IMR-90 (cell line): ENCODE measurements at regions not wholly inside any gene's neighbourhood (a gene's known extent, or its start where the extent isn't known, plus 50 kb on each side); places are given as distances from the start of the nearest gene placed in this dataset.

ENCODE experiments used
- ATAC-seq: fragments of 200-7000 bp; cut with Tn5 transposase; 2 replicates; pipeline ENCODE4 v1.9.1; 2020; ENCODE audit warnings: low read depth, mild to moderate bottlenecking, moderate library complexity
- BruUV-seq: library from RNA; stranded (reverse); fragments of 400-500 nt; replicated peaks from 2 replicates; lab custom pipeline; 2021; lab: Mats Ljungman, UMichigan
- CTCF ChIA-PET: fragments of 300-600 bp; formaldehyde crosslinking; extraction: SDS; loops from one replicate; lab custom pipeline; 2021; ENCODE audit warnings: antibody characterized with exemption; lab: Yijun Ruan, JAX
- POLR2A ChIA-PET: fragments of 300-600 bp; sonication (Branson Sonifier 250); formaldehyde crosslinking; loops from one replicate; lab custom pipeline; 2022; ENCODE audit warnings: antibody characterized with exemption; ENCODE audit not compliant: unreplicated experiment; lab: Charles Lee
- DNase-seq: peaks from one replicate; pipeline ENCODE4 v3.0.0; 2013
- H2AFZ ChIP-seq: replicated peaks from 2 replicates; pipeline ENCODE3; 2013; ENCODE audit warnings: low read length, mild to moderate bottlenecking; ENCODE audit not compliant: poor library complexity
- H2AK5ac ChIP-seq: 2 replicates; pipeline ENCODE4 v1.6.1; 2013; ENCODE audit warnings: low read depth, low read length, inconsistent platforms
- H2AK9ac ChIP-seq: replicated peaks from 2 replicates; pipeline ENCODE3; 2013; ENCODE audit warnings: mild to moderate bottlenecking, low read depth, low read length, moderate library complexity; ENCODE audit not compliant: poor library complexity
- H2BK120ac ChIP-seq: 2 replicates; pipeline ENCODE4 v1.6.1; 2013; ENCODE audit warnings: low read depth, low read length, inconsistent platforms
- H2BK15ac ChIP-seq: 3 replicates; pipeline ENCODE4 v1.6.1; 2013; ENCODE audit warnings: low read depth, low read length, inconsistent platforms
- H2BK20ac ChIP-seq: 2 replicates; pipeline ENCODE4 v1.6.1; 2013; ENCODE audit warnings: low read depth, mild to moderate bottlenecking, inconsistent platforms, low read length, moderate library complexity
- H2BK5ac ChIP-seq: 2 replicates; pipeline ENCODE4 v1.6.1; 2013; ENCODE audit warnings: mild to moderate bottlenecking, low read depth, low read length, inconsistent platforms; ENCODE audit not compliant: poor library complexity, severe bottlenecking
- H3K14ac ChIP-seq: replicated peaks from 2 replicates; pipeline ENCODE4 v1.6.1; 2013; ENCODE audit warnings: low read depth, low read length, inconsistent platforms
- H3K18ac ChIP-seq: 2 replicates; pipeline ENCODE4 v1.6.1; 2013; ENCODE audit warnings: low read depth, low read length, control low read depth
- H3K23ac ChIP-seq: 2 replicates; pipeline ENCODE4 v1.6.1; 2013; ENCODE audit warnings: low read depth, low read length, inconsistent platforms
- H3K27ac ChIP-seq: 2 replicates; pipeline ENCODE4 v1.5.1; 2013; ENCODE audit warnings: mild to moderate bottlenecking, control low read depth, low read length; ENCODE audit not compliant: insufficient read depth
- H3K27me3 ChIP-seq: 2 replicates; pipeline ENCODE4 v1.6.1; 2013; ENCODE audit warnings: low read length; ENCODE audit not compliant: control insufficient read depth, insufficient read depth
- H3K36me3 ChIP-seq: 2 replicates; pipeline ENCODE4 v1.6.1; 2013; ENCODE audit warnings: low read length, mixed read lengths; ENCODE audit not compliant: control insufficient read depth, insufficient read depth
- H3K4ac ChIP-seq: 2 replicates; pipeline ENCODE4 v1.6.1; 2013; ENCODE audit warnings: low read depth, low read length, inconsistent platforms
- H3K4me1 ChIP-seq: 2 replicates; pipeline ENCODE4 v1.6.1; 2013; ENCODE audit warnings: low read length, mixed read lengths; ENCODE audit not compliant: control insufficient read depth, insufficient read depth
- H3K4me2 ChIP-seq: 2 replicates; pipeline ENCODE4 v1.6.1; 2013; ENCODE audit warnings: low read depth, mild to moderate bottlenecking, control low read depth, low read length, moderate library complexity
- H3K4me3 ChIP-seq: 2 replicates; pipeline ENCODE4 v1.5.1; 2013; ENCODE audit warnings: low read depth, mild to moderate bottlenecking, control low read depth, low read length, moderate library complexity; ENCODE audit not compliant: insufficient read depth
- H3K56ac ChIP-seq: 2 replicates; pipeline ENCODE4 v1.6.1; 2013; ENCODE audit warnings: low read length, inconsistent platforms; ENCODE audit not compliant: insufficient read depth; ENCODE audit errors: extremely low read depth
- H3K79me1 ChIP-seq, 2 experiments: 2 replicates each; pipeline ENCODE4 v1.6.1; 2013; ENCODE audit warnings: low read length in 2 of 2, inconsistent platforms in 1 of 2, low read depth in 1 of 2
- H3K9ac ChIP-seq: 2 replicates; pipeline ENCODE4 v1.6.1; 2013; ENCODE audit warnings: low read depth, low read length, control low read depth
- H3K9me1 ChIP-seq: 2 replicates; pipeline ENCODE4 v1.6.1; 2013; ENCODE audit warnings: low read length, inconsistent platforms; ENCODE audit not compliant: insufficient read depth
- H3K9me3 ChIP-seq: 2 replicates; pipeline ENCODE4 v1.6.1; 2013; ENCODE audit warnings: low read length; ENCODE audit not compliant: control insufficient read depth, insufficient read depth
- H4K20me1 ChIP-seq: 2 replicates; pipeline ENCODE4 v1.6.1; 2013; ENCODE audit warnings: low read length, inconsistent platforms; ENCODE audit not compliant: insufficient read depth
- H4K5ac ChIP-seq: 2 replicates; pipeline ENCODE4 v1.6.1; 2013; ENCODE audit warnings: mild to moderate bottlenecking, low read depth, low read length, control low read depth
- H4K8ac ChIP-seq, 2 experiments: 2 replicates each; pipeline ENCODE4 v1.6.1; 2013; ENCODE audit warnings: low read depth in 2 of 2, low read length in 2 of 2, control low read depth in 1 of 2, inconsistent platforms in 1 of 2
- H4K91ac ChIP-seq: 2 replicates; pipeline ENCODE4 v1.6.1; 2013; ENCODE audit warnings: low read depth, low read length, inconsistent platforms; ENCODE audit not compliant: insufficient read depth
- CHD1 ChIP-seq: IDR thresholded peaks from 2 replicates; pipeline ENCODE4 v1.6.1; 2012; ENCODE audit warnings: low read depth, low read length, improper control_type of control experiment
- MAFK ChIP-seq: IDR thresholded peaks from 2 replicates; pipeline ENCODE4 v1.6.1; 2012; ENCODE audit warnings: low read depth, low read length, improper control_type of control experiment
- MAZ ChIP-seq: IDR thresholded peaks from 2 replicates; pipeline ENCODE4 v1.6.1; 2012; ENCODE audit warnings: low read depth, mild to moderate bottlenecking, low read length, improper control_type of control experiment, moderate library complexity, borderline replicate concordance
- NFE2L2 ChIP-seq: fragments of 150-350 bp; IDR thresholded peaks from 2 replicates; pipeline ENCODE4 v1.6.1; 2016; ENCODE audit warnings: low read depth, mild to moderate bottlenecking, low read length
- POLR2A ChIP-seq: IDR thresholded peaks from 2 replicates; pipeline ENCODE4 v1.6.1; 2012; ENCODE audit warnings: mild to moderate bottlenecking, low read depth, low read length
- RAD21 ChIP-seq: IDR thresholded peaks from 2 replicates; pipeline ENCODE4 v1.6.1; 2012; ENCODE audit warnings: low read length, improper control_type of control experiment
- RCOR1 ChIP-seq: IDR thresholded peaks from 2 replicates; pipeline ENCODE4 v1.6.1; 2012; ENCODE audit warnings: mild to moderate bottlenecking, low read length, improper control_type of control experiment; ENCODE audit not compliant: insufficient replicate concordance
- RFX5 ChIP-seq: IDR thresholded peaks from 2 replicates; pipeline ENCODE4 v1.8.0; 2012; ENCODE audit warnings: low read depth, mild to moderate bottlenecking, low read length, moderate library complexity
- SMC3 ChIP-seq: fragments of 150-350 bp; IDR thresholded peaks from 2 replicates; pipeline ENCODE4 v1.6.1; 2016; ENCODE audit warnings: low read depth, mild to moderate bottlenecking, antibody characterized with exemption, low read length, moderate library complexity
- USF2 ChIP-seq: fragments of 150-350 bp; IDR thresholded peaks from 2 replicates; pipeline ENCODE4 v1.6.1; 2017; ENCODE audit warnings: mild to moderate bottlenecking, antibody characterized with exemption, low read length, low read depth
- WGBS, 2 experiments: methylation state at CpG; one replicate each; pipeline versions ENCODE4 v1.1.5 to v1.1.7; 2013; ENCODE audit warnings: missing lambda C conversion rate in 2 of 2; ENCODE audit not compliant: insufficient read length in 1 of 2; ENCODE audit errors: extremely low coverage in 2 of 2; 5-methylcytosine and 5-hydroxymethylcytosine counted together
- dilution Hi-C: fragments of 300-500 bp; cut with HindIII; formaldehyde crosslinking; loops from one replicate; pipeline ENCODE4 v1.14.3; 2018; ENCODE audit warnings: low sequenced_read_pairs; ENCODE audit not compliant: unreplicated experiment
- in situ Hi-C: fragments of 300-500 bp; cut with MboI; formaldehyde crosslinking; loops from 3 replicates; pipeline ENCODE4 v1.14.3; 2019; ENCODE audit warnings: low sequenced_read_pairs, inconsistent platforms, mixed read lengths
- intact Hi-C: fragments of 100-400 bp; cut with micrococcal nuclease; formaldehyde crosslinking; loops from 2 replicates; pipeline ENCODE4 v1.10.0; 2022
- TF ChIP-seq, protein P1 (sequence below): conservative IDR thresholded peaks from 2 replicates; pipeline ENCODE4 v1.5.1; 2012; ENCODE audit warnings: mild to moderate bottlenecking, low read depth, low read length, improper control_type of control experiment
- TF ChIP-seq, protein P2 (sequence below): fragments of 150-350 bp; IDR thresholded peaks from 2 replicates; pipeline ENCODE4 v1.6.1; 2016; ENCODE audit warnings: low read depth, mild to moderate bottlenecking, low read length, moderate library complexity, borderline replicate concordance

- H2BK20ac ChIP-seq: no peak overlapping the region
- no peak overlapping the region for H2AK5ac ChIP-seq
- no peak overlapping the region for H3K27ac ChIP-seq
- H3K79me1 ChIP-seq: no peaks in the 10 kb centered on the region
- H3K56ac ChIP-seq: no peak overlapping the region
- H2BK15ac ChIP-seq: no peak overlapping the region
- POLR2A ChIA-PET: no interaction called here
- no TSS peak for BruUV-seq
- no peak overlapping the region for H2AK9ac ChIP-seq
- no peak overlapping the region for H2AFZ ChIP-seq
- no peak for TF ChIP-seq POLR2A
- no peak for TF ChIP-seq NFE2L2
- no peak for TF ChIP-seq RFX5
- TF ChIP-seq, protein P1, sequence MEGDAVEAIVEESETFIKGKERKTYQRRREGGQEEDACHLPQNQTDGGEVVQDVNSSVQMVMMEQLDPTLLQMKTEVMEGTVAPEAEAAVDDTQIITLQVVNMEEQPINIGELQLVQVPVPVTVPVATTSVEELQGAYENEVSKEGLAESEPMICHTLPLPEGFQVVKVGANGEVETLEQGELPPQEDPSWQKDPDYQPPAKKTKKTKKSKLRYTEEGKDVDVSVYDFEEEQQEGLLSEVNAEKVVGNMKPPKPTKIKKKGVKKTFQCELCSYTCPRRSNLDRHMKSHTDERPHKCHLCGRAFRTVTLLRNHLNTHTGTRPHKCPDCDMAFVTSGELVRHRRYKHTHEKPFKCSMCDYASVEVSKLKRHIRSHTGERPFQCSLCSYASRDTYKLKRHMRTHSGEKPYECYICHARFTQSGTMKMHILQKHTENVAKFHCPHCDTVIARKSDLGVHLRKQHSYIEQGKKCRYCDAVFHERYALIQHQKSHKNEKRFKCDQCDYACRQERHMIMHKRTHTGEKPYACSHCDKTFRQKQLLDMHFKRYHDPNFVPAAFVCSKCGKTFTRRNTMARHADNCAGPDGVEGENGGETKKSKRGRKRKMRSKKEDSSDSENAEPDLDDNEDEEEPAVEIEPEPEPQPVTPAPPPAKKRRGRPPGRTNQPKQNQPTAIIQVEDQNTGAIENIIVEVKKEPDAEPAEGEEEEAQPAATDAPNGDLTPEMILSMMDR: no peak
- TF ChIP-seq, protein P2, sequence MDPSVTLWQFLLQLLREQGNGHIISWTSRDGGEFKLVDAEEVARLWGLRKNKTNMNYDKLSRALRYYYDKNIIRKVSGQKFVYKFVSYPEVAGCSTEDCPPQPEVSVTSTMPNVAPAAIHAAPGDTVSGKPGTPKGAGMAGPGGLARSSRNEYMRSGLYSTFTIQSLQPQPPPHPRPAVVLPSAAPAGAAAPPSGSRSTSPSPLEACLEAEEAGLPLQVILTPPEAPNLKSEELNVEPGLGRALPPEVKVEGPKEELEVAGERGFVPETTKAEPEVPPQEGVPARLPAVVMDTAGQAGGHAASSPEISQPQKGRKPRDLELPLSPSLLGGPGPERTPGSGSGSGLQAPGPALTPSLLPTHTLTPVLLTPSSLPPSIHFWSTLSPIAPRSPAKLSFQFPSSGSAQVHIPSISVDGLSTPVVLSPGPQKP: no peak
- TF ChIP-seq SMC3: no peak
- TF ChIP-seq RAD21: no peak
- no peak for TF ChIP-seq MAFK
- no peak for TF ChIP-seq USF2
- no peak for TF ChIP-seq MAZ
- TF ChIP-seq CHD1: no peak
- no peak for TF ChIP-seq RCOR1
- H3K9me1 ChIP-seq: no peaks in the 10 kb centered on the region
- DNase-seq (no peak), ATAC-seq (no peak)
- H4K5ac ChIP-seq: no peak overlapping the region
- no peak overlapping the region for H4K8ac ChIP-seq
- H3K4me1 ChIP-seq: no peaks in the 10 kb centered on the region
- no peaks in the 10 kb centered on the region for H3K27me3 ChIP-seq
- H2BK120ac ChIP-seq: no peak overlapping the region
- H3K36me3 ChIP-seq: no peaks in the 10 kb centered on the region
- in situ Hi-C loops (no loop called here), intact Hi-C loops (no loop called here), dilution Hi-C loops (no loop called here)
- no peak overlapping the region for H2BK5ac ChIP-seq
- no peak overlapping the region for H3K4ac ChIP-seq
- H4K91ac ChIP-seq: no peak overlapping the region
- no peaks in the 10 kb centered on the region for H4K20me1 ChIP-seq
- no CpG with 5 or more reads among the region's 3 CpGs for WGBS, 2 experiments
- no peak overlapping the region for H3K9ac ChIP-seq
- H3K9me3 ChIP-seq: peaks cover 4% of the 10 kb centered on the region
- no peak overlapping the region for H3K4me3 ChIP-seq
- H3K14ac ChIP-seq: no peak overlapping the region
- H3K18ac ChIP-seq: no peak overlapping the region
- H3K23ac ChIP-seq: no peak overlapping the region
- CTCF ChIA-PET: no interaction called here
- no peak overlapping the region for H3K4me2 ChIP-seq
Measured at GRCh38 chr4:170336238-170336775, 246.6 kb upstream of the AADAT start.
